ENCODE measurements at regions not wholly inside any gene's neighbourhood (a gene's known extent, or its start where the extent isn't known, plus 50 kb on each side); places are given as distances from the start of the nearest gene placed in this dataset.

DNA sequence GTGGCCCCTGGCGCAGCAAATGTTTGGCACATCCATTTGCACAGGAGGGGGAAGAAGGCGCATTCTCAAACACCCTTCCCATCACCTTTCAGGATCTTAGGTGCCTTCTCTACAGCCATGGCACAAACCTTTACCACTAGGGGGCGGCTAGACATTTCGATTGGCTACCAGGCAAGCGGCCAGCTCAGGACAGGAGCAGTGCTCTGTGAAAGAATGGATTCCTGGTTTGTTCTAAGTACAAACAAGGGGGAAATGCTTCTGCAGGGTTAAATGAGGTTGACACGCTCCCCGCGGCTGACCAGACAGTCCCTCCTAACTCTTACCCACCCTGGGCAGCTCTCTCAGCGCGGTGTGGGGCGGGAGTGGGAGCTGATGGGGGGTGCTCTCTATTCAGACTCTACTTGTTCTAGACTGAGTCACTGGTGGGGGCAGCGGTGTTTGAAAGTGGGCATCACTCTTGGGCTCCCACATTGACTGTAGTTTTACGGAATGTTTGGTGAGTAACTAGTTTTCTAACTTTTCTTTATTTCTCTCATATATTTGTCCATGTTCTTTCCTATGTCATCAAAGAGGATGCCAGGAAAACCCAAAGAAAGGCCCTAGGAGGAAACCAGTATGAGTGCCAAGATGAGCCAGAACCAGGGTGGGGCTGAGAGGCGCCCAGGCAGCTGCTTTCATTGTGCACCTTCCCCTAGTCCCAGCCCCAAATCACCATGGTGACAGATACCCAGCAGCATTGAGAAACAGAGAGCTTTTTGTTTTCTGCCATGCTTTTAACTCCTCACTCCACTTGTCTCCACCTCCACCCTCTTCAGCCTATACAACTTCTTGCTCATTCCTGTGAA, 61.4 kb upstream of the GPR158 start:
- DNase-seq (ENCODE audit: low read depth in 2 of 2), result peak in 1 of 2 donors; percentile 32

DNA sequence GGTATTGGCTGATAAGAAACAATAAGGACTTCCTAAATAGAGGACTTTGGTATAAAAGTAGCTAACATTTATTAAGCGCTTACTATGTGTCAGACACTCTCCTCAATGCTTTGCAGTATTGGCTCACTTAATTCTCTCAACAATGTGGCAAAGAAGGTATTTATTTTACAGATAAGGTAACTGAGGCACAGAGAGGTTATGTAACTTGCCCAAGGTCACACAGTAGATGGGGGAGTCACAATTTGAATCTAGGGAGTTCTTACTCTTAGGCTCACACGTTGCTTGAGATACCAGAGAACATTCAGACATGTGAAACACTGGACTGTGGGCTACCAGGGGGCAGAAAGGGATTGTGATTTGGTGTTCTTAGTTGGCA, 60.8 kb upstream of the GPR158 start:
- no peak for DNase-seq (ENCODE audit: low read depth in 2 of 2)

DNA sequence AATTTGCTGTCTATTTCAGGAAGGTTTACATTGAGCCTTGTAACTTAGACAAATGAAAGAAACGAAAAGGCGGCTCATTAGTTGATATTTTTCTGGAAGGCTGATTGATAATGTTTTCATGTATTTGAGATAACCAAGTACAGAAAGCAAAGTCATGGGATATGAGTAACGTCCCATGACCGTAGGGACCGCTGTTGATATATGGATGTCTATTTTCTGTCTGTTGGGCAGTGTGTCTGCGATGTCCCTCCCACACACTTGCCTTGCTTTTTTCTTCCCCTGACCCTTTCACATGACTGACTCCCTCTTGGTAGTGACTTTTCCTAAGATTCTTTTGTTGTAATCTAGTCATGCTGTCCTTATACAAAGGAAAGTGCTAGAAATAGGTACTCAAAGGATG, 57.0 kb upstream of the GPR158 start:
- DNase-seq (ENCODE audit: low read depth in 2 of 2), result no peak

DNA sequence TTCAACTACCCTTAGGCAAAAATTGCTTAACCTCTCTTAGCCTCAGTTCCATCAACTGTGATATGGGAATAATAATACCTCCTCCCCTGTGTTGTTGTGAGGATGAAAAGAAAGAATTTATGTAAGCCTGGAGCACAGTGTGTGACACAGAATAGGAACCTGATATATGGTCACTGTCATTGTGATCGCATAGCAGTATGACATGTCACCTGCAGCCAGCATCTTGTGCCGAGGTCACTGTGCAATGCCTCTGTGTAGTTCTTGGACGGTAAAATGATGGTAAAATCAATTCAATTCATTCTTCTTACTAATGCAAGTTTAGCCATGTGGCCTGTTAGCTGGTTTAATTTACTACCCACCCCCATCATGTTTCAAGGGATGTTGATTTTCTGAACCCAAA, 54.6 kb upstream of the GPR158 start:
- no peak for DNase-seq (ENCODE audit: low read depth in 2 of 2)

Measured in activated CD4-positive, alpha-beta T cell treated with anti-CD3 and anti-CD28 coated beads for 24 hours (primary cell).